Astrocyte (in vitro differentiated cells and primary cell): ENCODE measurements at regions not wholly inside any gene's neighbourhood (a gene's known extent, or its start where the extent isn't known, plus 50 kb on each side); places are given as distances from the start of the nearest gene placed in this dataset.

ENCODE experiments used
- EZH2 ChIP-seq: IDR thresholded peaks from 2 replicates; pipeline ENCODE4 v1.6.1; 2012; ENCODE audit warnings: mild to moderate bottlenecking, low read length, inconsistent platforms; ENCODE audit not compliant: insufficient read depth
- TF ChIP-seq, protein P1 (sequence below): IDR thresholded peaks from 2 replicates; pipeline ENCODE4 v1.5.1; 2011; ENCODE audit warnings: low read depth, mild to moderate bottlenecking, inconsistent platforms, low read length, moderate library complexity; ENCODE audit not compliant: insufficient read depth

DNA sequence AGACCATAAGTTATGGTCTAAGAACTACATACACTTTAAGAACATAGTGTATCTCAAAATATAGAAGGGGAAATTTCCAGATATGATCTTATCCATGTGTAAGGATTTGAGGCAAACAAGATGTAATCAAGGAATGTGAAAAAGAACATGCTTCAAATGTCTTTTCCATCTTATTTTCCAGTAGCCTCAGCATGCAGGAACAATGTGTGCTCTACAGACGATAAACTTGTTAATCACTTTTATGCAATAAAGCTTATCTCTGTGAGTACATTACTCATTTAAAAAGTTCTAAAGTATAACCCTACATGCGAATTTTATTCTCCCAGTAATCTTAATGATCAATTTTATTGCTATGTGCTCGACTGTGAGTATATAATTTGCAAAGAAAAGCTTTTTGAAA lies 185.2 kb downstream of the ALDH8A1 start:
- TF ChIP-seq, protein P1, sequence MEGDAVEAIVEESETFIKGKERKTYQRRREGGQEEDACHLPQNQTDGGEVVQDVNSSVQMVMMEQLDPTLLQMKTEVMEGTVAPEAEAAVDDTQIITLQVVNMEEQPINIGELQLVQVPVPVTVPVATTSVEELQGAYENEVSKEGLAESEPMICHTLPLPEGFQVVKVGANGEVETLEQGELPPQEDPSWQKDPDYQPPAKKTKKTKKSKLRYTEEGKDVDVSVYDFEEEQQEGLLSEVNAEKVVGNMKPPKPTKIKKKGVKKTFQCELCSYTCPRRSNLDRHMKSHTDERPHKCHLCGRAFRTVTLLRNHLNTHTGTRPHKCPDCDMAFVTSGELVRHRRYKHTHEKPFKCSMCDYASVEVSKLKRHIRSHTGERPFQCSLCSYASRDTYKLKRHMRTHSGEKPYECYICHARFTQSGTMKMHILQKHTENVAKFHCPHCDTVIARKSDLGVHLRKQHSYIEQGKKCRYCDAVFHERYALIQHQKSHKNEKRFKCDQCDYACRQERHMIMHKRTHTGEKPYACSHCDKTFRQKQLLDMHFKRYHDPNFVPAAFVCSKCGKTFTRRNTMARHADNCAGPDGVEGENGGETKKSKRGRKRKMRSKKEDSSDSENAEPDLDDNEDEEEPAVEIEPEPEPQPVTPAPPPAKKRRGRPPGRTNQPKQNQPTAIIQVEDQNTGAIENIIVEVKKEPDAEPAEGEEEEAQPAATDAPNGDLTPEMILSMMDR: no peak
- no peak for TF ChIP-seq EZH2
